Subcutaneous abdominal adipose tissue (tissue), 5 donors: ENCODE measurements at regions not wholly inside any gene's neighbourhood (a gene's known extent, or its start where the extent isn't known, plus 50 kb on each side); places are given as distances from the start of the nearest gene placed in this dataset.
"Not testable (repeated sequence)": the region's sequence is repeated elsewhere in the genome, so short reads cannot be mapped to it uniquely, and the experiment has no call there.

ENCODE experiments used
- H3K27ac ChIP-seq: one replicate; pipeline ENCODE4 v1.7.0; 2013; ENCODE audit warnings: low read depth, mild to moderate bottlenecking, inconsistent platforms, low read length, moderate library complexity
- H3K27me3 ChIP-seq, 5 donors: one replicate each; pipeline ENCODE4 v1.7.0; 2013; ENCODE audit warnings: low read length in 5 of 5, inconsistent platforms in 1 of 5; ENCODE audit not compliant: control insufficient read depth in 5 of 5, insufficient read depth in 4 of 5
- H3K36me3 ChIP-seq, 5 donors: one replicate each; pipeline ENCODE4 v1.7.0; 2013; ENCODE audit warnings: low read length in 5 of 5; ENCODE audit not compliant: control insufficient read depth in 5 of 5, insufficient read depth in 5 of 5
- H3K4me1 ChIP-seq, 5 donors: one replicate each; pipeline ENCODE4 v1.7.0; 2013; ENCODE audit warnings: low read length in 5 of 5, mild to moderate bottlenecking in 3 of 5, moderate library complexity in 1 of 5; ENCODE audit not compliant: control insufficient read depth in 5 of 5, insufficient read depth in 5 of 5
- H3K4me3 ChIP-seq, 5 donors: one replicate each; pipeline ENCODE4 v1.7.0; 2013; ENCODE audit warnings: low read length in 5 of 5, low read depth in 1 of 5
- H3K9ac ChIP-seq, 5 donors: one replicate each; pipeline ENCODE4 v1.7.0; 2013; ENCODE audit warnings: low read length in 5 of 5, mild to moderate bottlenecking in 4 of 5, moderate library complexity in 3 of 5
- H3K9me3 ChIP-seq, 5 donors: one replicate each; pipeline ENCODE4 v1.7.0; 2013; ENCODE audit warnings: low read length in 5 of 5; ENCODE audit not compliant: control insufficient read depth in 5 of 5
- donor health status: healthy.
- donor health status: healthy.
- donor health status: healthy.
- donor health status: healthy.
- donor health status: healthy.

GRCh38 chr14:26319139-26319864 is 278.5 kb downstream of the NOVA1 start:
- no peak overlapping the region for H3K9ac ChIP-seq
- H3K27me3 ChIP-seq = no peaks in the 10 kb centered on the region
- H3K4me1 ChIP-seq = no peaks in the 10 kb centered on the region
- peaks cover 0 to 4% (median 0%) of the 10 kb centered on the region in 5 donors for H3K9me3 ChIP-seq
- no peaks in the 10 kb centered on the region for H3K36me3 ChIP-seq
- H3K4me3 ChIP-seq = no peak overlapping the region
- no peak overlapping the region for H3K27ac ChIP-seq

DNA sequence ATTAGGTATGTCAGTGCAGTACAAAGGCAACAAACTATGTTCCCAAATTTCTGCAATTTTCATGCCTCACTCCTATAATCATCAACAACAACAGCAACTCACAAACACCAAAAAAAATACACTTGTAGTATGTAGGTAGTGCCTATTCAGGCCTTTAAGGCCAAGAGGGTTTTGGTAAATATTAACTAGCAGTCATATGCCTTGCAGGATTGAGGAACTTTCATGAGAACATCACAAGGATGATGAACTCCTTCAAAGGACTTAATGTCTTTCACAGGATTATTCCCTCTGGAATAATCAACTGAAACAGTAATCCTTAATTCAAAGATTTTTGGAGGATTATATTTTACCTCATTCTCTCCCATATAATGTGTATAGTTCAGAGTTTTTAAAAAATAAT is 293.8 kb downstream of the NOVA1 start:
- no peak overlapping the region for H3K4me3 ChIP-seq
- H3K4me1 ChIP-seq = no peaks in the 10 kb centered on the region
- H3K9ac ChIP-seq = no peak overlapping the region
- H3K36me3 ChIP-seq = no peaks in the 10 kb centered on the region
- H3K27ac ChIP-seq = no peak overlapping the region
- no peaks in the 10 kb centered on the region for H3K27me3 ChIP-seq
- H3K9me3 ChIP-seq = peaks cover 0 to 14% (median 4%) of the 10 kb centered on the region in 5 donors

- no peaks in the 10 kb centered on the region for H3K27me3 ChIP-seq
- no peak overlapping the region for H3K27ac ChIP-seq
- H3K4me3 ChIP-seq = no peak overlapping the region
- H3K9me3 ChIP-seq = no peaks in the 10 kb centered on the region
- H3K36me3 ChIP-seq = no peaks in the 10 kb centered on the region
- no peak overlapping the region for H3K9ac ChIP-seq
- H3K4me1 ChIP-seq = peaks cover 0 to 8% (median 5%) of the 10 kb centered on the region in 5 donors
These were observed 303.9 kb downstream of the NOVA1 start for GRCh38 chr14:26293909-26294308.

GRCh38 chr14:26289891-26290486 is 307.8 kb downstream of the NOVA1 start:
- no peak overlapping the region for H3K27ac ChIP-seq
- H3K27me3 ChIP-seq = no peaks in the 10 kb centered on the region
- H3K4me3 ChIP-seq = no peak overlapping the region
- no peaks in the 10 kb centered on the region for H3K9me3 ChIP-seq
- H3K36me3 ChIP-seq = no peaks in the 10 kb centered on the region
- H3K4me1 ChIP-seq = peaks cover 0 to 26% (median 14%) of the 10 kb centered on the region in 5 donors
- no peak overlapping the region for H3K9ac ChIP-seq

- Histone ChIP-seq H3K9me3 (no peaks in the 10 kb centered on the region), H3K4me1 (peaks cover 0 to 27% (median 14%) of the 10 kb centered on the region in 5 donors), H3K27me3 (no peaks in the 10 kb centered on the region), H3K4me3 (no peak overlapping the region), H3K9ac (no peak overlapping the region), H3K36me3 (no peaks in the 10 kb centered on the region), H3K27ac (no peak overlapping the region)
These were observed 311.0 kb downstream of the NOVA1 start for GRCh38 chr14:26286913-26287205.

DNA sequence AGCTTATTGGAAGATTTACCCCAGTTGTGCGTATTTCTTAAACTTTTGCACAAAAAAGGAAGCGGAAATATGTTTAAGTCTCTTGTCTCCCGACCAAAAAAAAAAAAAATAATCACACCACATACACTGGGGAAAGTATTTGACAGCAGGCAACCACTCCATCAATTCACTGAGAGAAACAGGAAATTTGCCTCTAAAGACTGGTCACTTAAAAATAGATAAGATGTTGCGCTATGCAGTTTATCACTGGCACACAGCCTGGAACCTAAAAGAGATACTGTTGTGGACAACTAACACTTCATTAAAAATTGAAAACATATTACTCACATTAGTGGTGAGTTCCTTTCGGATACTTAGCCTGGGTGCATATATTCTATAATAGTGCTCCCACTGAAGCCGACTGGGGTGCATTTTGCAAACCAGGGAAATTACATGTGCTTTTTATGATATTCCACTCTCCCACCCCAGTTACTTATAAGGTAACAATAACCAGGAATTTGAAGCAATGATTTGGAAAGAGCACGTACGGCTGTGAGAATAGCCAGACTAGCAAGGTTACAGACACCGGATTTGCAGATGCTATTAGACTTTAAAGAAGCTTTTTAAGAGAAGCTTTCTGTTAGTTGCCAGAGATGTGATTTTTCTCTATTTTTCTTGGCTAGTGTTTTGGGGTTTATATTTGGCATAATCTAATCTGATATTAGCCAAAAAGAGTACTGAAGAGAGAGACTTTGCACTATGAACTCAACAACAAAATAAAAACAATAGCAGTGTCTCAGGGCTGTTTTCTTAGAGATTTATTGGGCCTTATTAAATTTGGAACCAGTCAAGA is 311.5 kb downstream of the NOVA1 start:
- no peaks in the 10 kb centered on the region for H3K36me3 ChIP-seq
- no peak overlapping the region for H3K27ac ChIP-seq
- peaks cover 0 to 30% (median 14%) of the 10 kb centered on the region in 5 donors for H3K4me1 ChIP-seq
- no peaks in the 10 kb centered on the region for H3K9me3 ChIP-seq
- H3K9ac ChIP-seq = no peak overlapping the region
- no peaks in the 10 kb centered on the region for H3K27me3 ChIP-seq
- H3K4me3 ChIP-seq = peak overlapping the region in 2 of 5 donors; percentile 7 to 32

- H3K4me3 ChIP-seq = no peak overlapping the region
- no peak overlapping the region for H3K27ac ChIP-seq
- H3K27me3 ChIP-seq = no peaks in the 10 kb centered on the region
- H3K9ac ChIP-seq = no peak overlapping the region
- H3K9me3 ChIP-seq = no peaks in the 10 kb centered on the region
- no peaks in the 10 kb centered on the region for H3K36me3 ChIP-seq
- H3K4me1 ChIP-seq = peaks cover 0 to 18% (median 8%) of the 10 kb centered on the region in 5 donors
These were observed 315.3 kb downstream of the NOVA1 start for GRCh38 chr14:26282578-26282977.

GRCh38 chr14:26282011-26282410 is 315.8 kb downstream of the NOVA1 start:
- H3K27ac ChIP-seq = not testable (repeated sequence)

GRCh38 chr14:26281280-26281998 is 316.4 kb downstream of the NOVA1 start:
- no peaks in the 10 kb centered on the region for H3K36me3 ChIP-seq
- no peaks in the 10 kb centered on the region for H3K9me3 ChIP-seq
- no peak overlapping the region for H3K4me3 ChIP-seq
- H3K4me1 ChIP-seq = peaks cover 0 to 13% (median 4%) of the 10 kb centered on the region in 5 donors
- no peak overlapping the region for H3K27ac ChIP-seq
- no peaks in the 10 kb centered on the region for H3K27me3 ChIP-seq
- H3K9ac ChIP-seq = no peak overlapping the region

More at GRCh38 chr14:26282011-26282410, 315.8 kb downstream of the NOVA1 start:
- H3K9me3 ChIP-seq, H3K9ac ChIP-seq, H3K27me3 ChIP-seq, H3K36me3 ChIP-seq, H3K4me3 ChIP-seq: not testable (repeated sequence)
- H3K4me1 ChIP-seq = peaks cover 0 to 18% (median 8%) of the 10 kb centered on the region in 5 donors
